Peyer's patch (tissue), 4 donors: ENCODE measurements at regions not wholly inside any gene's neighbourhood (a gene's known extent, or its start where the extent isn't known, plus 50 kb on each side); places are given as distances from the start of the nearest gene placed in this dataset.

Experiments
- CTCF ChIP-seq, 6 experiments: fragments of 450-650 bp in 4 of 6; fragments of 200-600 bp in 2 of 6; sonication (generic) in 1 of 6; IDR thresholded peaks; one replicate each; pipeline ENCODE4 v1.5.1; 2017 to 2019; ENCODE audit warnings: antibody characterized with exemption in 6 of 6, mild to moderate bottlenecking in 3 of 6, moderate library complexity in 1 of 6
- POLR2A ChIP-seq, 2 donors: fragments of 450-650 bp; IDR thresholded peaks; one replicate each; pipeline ENCODE4 v1.5.1; 2017; ENCODE audit warnings: antibody characterized with exemption in 2 of 2, mild to moderate bottlenecking in 2 of 2, moderate library complexity in 2 of 2

- no peak for TF ChIP-seq POLR2A (IDR thresholded peaks at IDR 0.05)
- no peak for TF ChIP-seq CTCF (IDR thresholded peaks at IDR 0.05)
These were observed 544.3 kb downstream of the ZNF804A start for GRCh38 chr2:185142677-185143076.
